Loucy (cell line): ENCODE measurements at regions not wholly inside any gene's neighbourhood (a gene's known extent, or its start where the extent isn't known, plus 50 kb on each side); places are given as distances from the start of the nearest gene placed in this dataset.

Source experiments
- H2AFZ ChIP-seq: fragments of 200-600 bp; sonication (generic); 2 replicates; pipeline ENCODE4 v1.6.0; 2016; ENCODE audit warnings: antibody characterized with exemption, mild to moderate bottlenecking, low read length, moderate library complexity
- H3F3A ChIP-seq: fragments of 200-600 bp; 2 replicates; pipeline ENCODE4 v1.6.0; 2016; ENCODE audit warnings: antibody characterized with exemption, low read depth, mild to moderate bottlenecking
- H3K27me3 ChIP-seq: fragments of 200-600 bp; sonication (generic); 2 replicates; pipeline ENCODE4 v1.6.1; 2014; ENCODE audit warnings: low read length, mild to moderate bottlenecking; ENCODE audit not compliant: insufficient read depth, poor library complexity, severe bottlenecking
- H3K36me3 ChIP-seq: fragments of 200-600 bp; sonication (generic); 2 replicates; pipeline ENCODE4 v1.6.1; 2016; ENCODE audit warnings: low read length; ENCODE audit not compliant: insufficient read depth
- H3K4me1 ChIP-seq: fragments of 200-600 bp; sonication (generic); 2 replicates; pipeline ENCODE4 v1.5.1; 2014; ENCODE audit warnings: low read length, mild to moderate bottlenecking; ENCODE audit not compliant: insufficient read depth, poor library complexity, severe bottlenecking
- H3K4me2 ChIP-seq: fragments of 200-600 bp; sonication (generic); 2 replicates; pipeline ENCODE4 v1.6.0; 2014; ENCODE audit warnings: antibody characterized with exemption, low read length, low read depth, mild to moderate bottlenecking; ENCODE audit not compliant: poor library complexity, severe bottlenecking
- H3K4me3 ChIP-seq: fragments of 200-600 bp; sonication (generic); 2 replicates; pipeline ENCODE4 v1.5.1; 2014; ENCODE audit warnings: low read length, mild to moderate bottlenecking, mixed read lengths; ENCODE audit not compliant: poor library complexity, severe bottlenecking
- H3K79me2 ChIP-seq: fragments of 200-600 bp; sonication (generic); 2 replicates; pipeline ENCODE4 v1.6.1; 2014; ENCODE audit warnings: low read length; ENCODE audit not compliant: insufficient read depth
- H3K9ac ChIP-seq: fragments of 200-600 bp; sonication (generic); 2 replicates; pipeline ENCODE4 v1.6.0; 2014; ENCODE audit warnings: mild to moderate bottlenecking, low read depth, low read length, moderate library complexity; ENCODE audit not compliant: poor library complexity, severe bottlenecking
- H3K9me2 ChIP-seq: fragments of 200-600 bp; sonication (generic); replicated peaks from 2 replicates; pipeline ENCODE4 v1.6.1; 2016; ENCODE audit warnings: low read depth, low read length, mixed read lengths
- H3K9me3 ChIP-seq: fragments of 200-600 bp; sonication (generic); 2 replicates; pipeline ENCODE4 v1.6.1; 2014; ENCODE audit warnings: mild to moderate bottlenecking, antibody characterized with exemption, low read length, low read depth; ENCODE audit not compliant: insufficient read depth
- H4K20me1 ChIP-seq: fragments of 200-600 bp; sonication (generic); 2 replicates; pipeline ENCODE4 v1.6.0; 2014; ENCODE audit warnings: antibody characterized with exemption, low read length, mild to moderate bottlenecking; ENCODE audit not compliant: insufficient read depth, poor library complexity, severe bottlenecking
- EZH2phosphoT487 ChIP-seq: fragments of 200-600 bp; IDR thresholded peaks from 2 replicates; pipeline ENCODE4 v1.6.1; 2018; ENCODE audit warnings: antibody characterized with exemption, mild to moderate bottlenecking, moderate library complexity, borderline replicate concordance
- TF ChIP-seq, protein P1 (sequence below): fragments of 200-600 bp; sonication (generic); conservative IDR thresholded peaks from 2 replicates; pipeline ENCODE4 v1.5.1; 2014; ENCODE audit warnings: mild to moderate bottlenecking, antibody characterized with exemption, low read length

DNA sequence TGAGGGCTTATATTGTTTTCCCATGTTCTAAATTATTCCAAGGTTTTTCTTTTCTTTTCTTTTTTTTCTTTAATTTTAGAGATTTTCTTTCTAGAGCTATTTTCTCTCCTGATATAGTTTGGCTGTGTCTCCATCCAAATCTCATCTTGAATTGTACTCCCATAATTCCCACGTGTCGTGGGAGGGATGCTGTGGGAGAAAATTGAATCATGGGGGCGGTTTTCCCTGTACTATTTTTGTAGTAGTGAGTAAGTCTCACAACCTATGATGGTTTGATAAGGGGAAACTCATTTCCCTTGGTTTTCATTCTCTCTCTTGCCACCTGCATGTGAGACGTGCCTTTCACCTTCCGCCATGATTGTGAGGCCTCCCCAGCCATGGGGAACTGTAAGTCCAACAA lies 1906.4 kb upstream of the PRR20A start:
- Histone ChIP-seq H3K79me2 (no peaks in the 10 kb centered on the region), H3K4me1 (no peaks in the 10 kb centered on the region), H3K36me3 (no peaks in the 10 kb centered on the region), H3K4me3 (no peak overlapping the region), H3K4me2 (no peak overlapping the region), H3F3A (no peaks in the 10 kb centered on the region), H3K9me3 (no peaks in the 10 kb centered on the region), H3K27me3 (no peaks in the 10 kb centered on the region), H2AFZ (no peak overlapping the region), H4K20me1 (no peaks in the 10 kb centered on the region), H3K9ac (no peak overlapping the region), H3K9me2 (no peaks in the 10 kb centered on the region)
- TF ChIP-seq, protein P1, sequence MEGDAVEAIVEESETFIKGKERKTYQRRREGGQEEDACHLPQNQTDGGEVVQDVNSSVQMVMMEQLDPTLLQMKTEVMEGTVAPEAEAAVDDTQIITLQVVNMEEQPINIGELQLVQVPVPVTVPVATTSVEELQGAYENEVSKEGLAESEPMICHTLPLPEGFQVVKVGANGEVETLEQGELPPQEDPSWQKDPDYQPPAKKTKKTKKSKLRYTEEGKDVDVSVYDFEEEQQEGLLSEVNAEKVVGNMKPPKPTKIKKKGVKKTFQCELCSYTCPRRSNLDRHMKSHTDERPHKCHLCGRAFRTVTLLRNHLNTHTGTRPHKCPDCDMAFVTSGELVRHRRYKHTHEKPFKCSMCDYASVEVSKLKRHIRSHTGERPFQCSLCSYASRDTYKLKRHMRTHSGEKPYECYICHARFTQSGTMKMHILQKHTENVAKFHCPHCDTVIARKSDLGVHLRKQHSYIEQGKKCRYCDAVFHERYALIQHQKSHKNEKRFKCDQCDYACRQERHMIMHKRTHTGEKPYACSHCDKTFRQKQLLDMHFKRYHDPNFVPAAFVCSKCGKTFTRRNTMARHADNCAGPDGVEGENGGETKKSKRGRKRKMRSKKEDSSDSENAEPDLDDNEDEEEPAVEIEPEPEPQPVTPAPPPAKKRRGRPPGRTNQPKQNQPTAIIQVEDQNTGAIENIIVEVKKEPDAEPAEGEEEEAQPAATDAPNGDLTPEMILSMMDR = no peak
- TF ChIP-seq EZH2phosphoT487 = no peak

DNA sequence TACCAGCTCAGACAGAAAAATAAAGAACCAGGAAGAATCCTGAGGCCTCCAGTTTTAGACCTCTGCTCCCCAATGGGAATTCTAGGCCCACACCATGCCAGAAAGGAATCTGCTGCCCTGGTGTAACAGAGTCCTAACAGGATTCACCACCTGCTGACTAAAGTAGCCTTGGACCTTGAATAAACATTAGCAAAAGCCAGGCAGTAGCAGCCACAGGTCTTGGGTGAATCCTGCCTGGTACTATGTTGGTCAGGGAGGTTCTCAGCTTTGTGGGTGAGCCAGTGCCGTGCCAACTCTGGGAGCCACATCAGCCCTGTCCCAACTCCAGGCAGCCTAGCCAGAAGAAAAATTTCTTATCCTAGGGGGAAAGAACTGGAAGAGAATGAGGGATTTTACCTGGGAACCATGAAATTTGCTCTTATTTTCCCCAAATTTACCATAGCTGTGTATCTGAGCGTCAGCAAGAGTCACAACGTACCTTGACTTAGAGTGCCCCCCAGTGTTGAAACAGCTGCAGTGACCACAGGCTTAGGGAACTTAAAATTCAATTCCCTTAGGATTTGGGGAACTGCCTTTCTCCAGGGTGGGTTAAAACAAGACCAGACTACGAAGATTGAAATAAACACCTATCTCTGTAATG lies 1895.6 kb upstream of the PRR20A start:
- Histone ChIP-seq H3K79me2 (no peaks in the 10 kb centered on the region), H3K9me3 (no peaks in the 10 kb centered on the region), H3K9ac (no peak overlapping the region), H3K4me1 (no peaks in the 10 kb centered on the region), H3K4me2 (no peak overlapping the region), H3K9me2 (no peaks in the 10 kb centered on the region), H3F3A (no peaks in the 10 kb centered on the region), H3K27me3 (no peaks in the 10 kb centered on the region), H4K20me1 (no peaks in the 10 kb centered on the region), H3K4me3 (no peak overlapping the region), H2AFZ (no peak overlapping the region), H3K36me3 (no peaks in the 10 kb centered on the region)
- no peak for TF ChIP-seq EZH2phosphoT487
- TF ChIP-seq, protein P1 = peak; percentile 70

DNA sequence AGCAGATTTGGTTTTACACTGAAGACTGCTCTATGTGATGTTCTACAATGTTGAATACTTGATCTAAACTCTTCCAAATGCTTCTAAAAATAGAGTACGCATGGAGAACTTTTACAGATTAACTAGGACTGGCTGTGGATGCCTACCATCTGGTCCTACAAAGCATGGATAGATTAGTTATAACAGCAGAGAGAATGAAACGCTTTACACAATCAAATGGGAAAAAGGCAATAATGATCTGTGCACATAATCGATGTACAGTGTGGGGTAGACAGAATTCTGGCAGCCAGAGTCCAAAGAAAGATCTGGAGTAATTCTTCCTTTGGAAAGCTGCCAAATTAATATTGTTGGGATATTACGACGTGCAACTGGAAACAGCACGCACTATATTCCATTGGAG lies 1885.5 kb upstream of the PRR20A start:
- Histone ChIP-seq H2AFZ (no peak overlapping the region), H4K20me1 (no peaks in the 10 kb centered on the region), H3K9ac (no peak overlapping the region), H3K4me2 (no peak overlapping the region), H3K27me3 (no peaks in the 10 kb centered on the region), H3K9me2 (no peaks in the 10 kb centered on the region), H3K79me2 (no peaks in the 10 kb centered on the region), H3K4me3 (no peak overlapping the region), H3K9me3 (no peaks in the 10 kb centered on the region), H3F3A (no peaks in the 10 kb centered on the region), H3K36me3 (no peaks in the 10 kb centered on the region), H3K4me1 (no peaks in the 10 kb centered on the region)
- TF ChIP-seq, protein P1 = no peak
